GM18951 (cell line): ENCODE measurements at regions not wholly inside any gene's neighbourhood (a gene's known extent, or its start where the extent isn't known, plus 50 kb on each side); places are given as distances from the start of the nearest gene placed in this dataset.

Source experiments
- POLR2A ChIP-seq: IDR thresholded peaks from 4 replicates; pipeline ENCODE4 v1.6.1; 2011; ENCODE audit warnings: mild to moderate bottlenecking; ENCODE audit not compliant: insufficient read length, insufficient read depth; ENCODE audit errors: extremely low read depth
- in situ Hi-C: fragments of 300-500 bp; cut with MboI; formaldehyde crosslinking; loops from one replicate; pipeline ENCODE4 v1.12.0; 2022; ENCODE audit warnings: low sequenced_read_pairs, mixed read lengths, inconsistent platforms; ENCODE audit not compliant: unreplicated experiment

DNA sequence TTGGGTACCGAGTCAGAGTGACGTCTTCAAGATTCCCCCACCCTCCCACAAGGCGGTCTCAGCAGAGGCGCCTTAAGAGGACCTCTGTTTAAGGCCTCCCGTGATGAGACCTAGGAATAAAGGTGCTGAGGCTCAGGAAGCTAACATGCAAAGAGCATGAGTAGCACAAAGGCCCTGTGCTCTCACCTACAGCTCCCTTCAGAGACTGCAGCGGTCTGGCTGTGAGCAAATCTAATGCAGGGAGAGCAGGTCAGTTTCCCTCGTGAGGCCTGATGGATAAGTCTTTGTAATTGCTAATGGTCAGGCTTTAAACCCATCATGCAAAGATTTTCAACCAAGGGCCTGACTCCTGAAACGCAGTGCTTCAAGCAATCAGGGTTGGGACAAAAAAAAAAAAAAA lies 909.3 kb upstream of the GHITM start:
- TF ChIP-seq POLR2A, result no peak
- in situ Hi-C loops, result no loop called here

DNA sequence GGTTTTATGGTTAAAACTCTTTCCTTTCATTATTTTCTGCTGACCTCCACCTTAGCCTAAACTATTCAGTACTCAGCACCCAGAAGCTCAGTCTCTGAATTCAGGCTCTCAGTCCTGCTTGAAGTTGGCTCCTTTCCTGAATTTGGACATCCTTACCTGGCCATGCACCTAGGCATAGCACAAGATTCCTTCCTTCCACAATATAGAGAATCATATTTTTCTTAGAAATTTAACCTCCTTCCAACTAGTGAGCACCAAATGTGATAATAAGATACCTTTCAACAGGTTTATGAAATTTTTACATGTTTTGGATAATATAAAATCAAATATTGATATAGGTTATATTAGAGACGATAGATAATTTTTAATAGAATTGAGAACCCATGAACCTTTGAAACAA lies 905.6 kb upstream of the GHITM start:
- in situ Hi-C loops, result no loop called here
- no peak for TF ChIP-seq POLR2A

DNA sequence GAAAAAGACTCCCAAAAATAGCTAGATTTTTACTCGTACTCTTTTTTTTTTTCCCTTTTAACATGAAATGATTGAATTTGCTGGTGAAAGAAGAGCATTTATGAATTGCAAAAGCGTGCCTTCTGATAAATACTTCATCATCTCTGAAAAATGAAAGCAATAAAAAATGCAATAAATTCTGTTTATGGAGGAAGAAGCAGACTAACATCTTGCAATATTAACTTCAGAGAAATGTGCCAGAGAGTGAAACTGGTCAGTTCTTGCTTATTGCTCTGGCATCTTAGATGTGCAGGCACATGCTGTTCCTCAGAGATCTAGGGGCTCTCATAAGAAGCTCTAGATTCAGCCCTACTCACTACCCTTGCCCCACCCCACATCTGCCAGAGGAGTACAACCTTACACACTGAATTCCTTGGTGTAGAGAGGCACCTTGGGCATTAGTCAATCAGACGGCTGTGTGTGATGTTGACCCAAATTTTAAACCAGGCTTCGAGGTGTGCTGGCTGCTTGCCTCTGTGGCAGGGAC lies 891.1 kb upstream of the GHITM start:
- no peak for TF ChIP-seq POLR2A
- in situ Hi-C loops, result no loop called here

GRCh38 chr10:83250396-83250795 lies 888.9 kb upstream of the GHITM start:
- in situ Hi-C loops, result no loop called here
- TF ChIP-seq POLR2A, result no peak

- TF ChIP-seq POLR2A, result no peak
- in situ Hi-C loops, result no loop called here
Measured at GRCh38 chr10:83252169-83252568, 887.1 kb upstream of the GHITM start.

- in situ Hi-C loops, result no loop called here
Measured at GRCh38 chr10:83252596-83252995, 886.7 kb upstream of the GHITM start.

GRCh38 chr10:83253011-83253671 lies 886.2 kb upstream of the GHITM start:
- in situ Hi-C loops, result no loop called here
- TF ChIP-seq POLR2A, result no peak

More at GRCh38 chr10:83252596-83252995, 886.7 kb upstream of the GHITM start:
- TF ChIP-seq POLR2A, result no peak

GRCh38 chr10:83254698-83255097 lies 884.6 kb upstream of the GHITM start:
- no peak for TF ChIP-seq POLR2A
- in situ Hi-C loops, result no loop called here

DNA sequence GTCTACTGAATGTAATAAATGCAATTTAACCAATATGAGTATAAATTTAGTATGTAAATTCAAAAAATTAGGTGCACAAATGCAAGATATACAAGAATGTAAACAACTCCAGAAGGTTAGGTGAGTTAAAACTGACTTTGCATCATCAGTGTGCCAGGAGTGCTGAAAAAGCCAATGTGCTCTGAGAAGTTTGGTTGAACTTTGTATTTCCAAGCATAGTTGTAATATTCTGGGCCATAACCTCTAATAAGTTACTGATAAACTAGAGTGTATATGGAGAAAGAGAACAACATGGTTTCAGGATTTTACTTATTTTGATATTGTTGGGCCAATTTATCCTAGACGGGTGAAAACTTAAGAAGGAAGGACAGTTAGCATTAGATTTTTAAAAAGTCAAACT lies 876.9 kb upstream of the GHITM start:
- in situ Hi-C loops, result no loop called here
- TF ChIP-seq POLR2A, result no peak

DNA sequence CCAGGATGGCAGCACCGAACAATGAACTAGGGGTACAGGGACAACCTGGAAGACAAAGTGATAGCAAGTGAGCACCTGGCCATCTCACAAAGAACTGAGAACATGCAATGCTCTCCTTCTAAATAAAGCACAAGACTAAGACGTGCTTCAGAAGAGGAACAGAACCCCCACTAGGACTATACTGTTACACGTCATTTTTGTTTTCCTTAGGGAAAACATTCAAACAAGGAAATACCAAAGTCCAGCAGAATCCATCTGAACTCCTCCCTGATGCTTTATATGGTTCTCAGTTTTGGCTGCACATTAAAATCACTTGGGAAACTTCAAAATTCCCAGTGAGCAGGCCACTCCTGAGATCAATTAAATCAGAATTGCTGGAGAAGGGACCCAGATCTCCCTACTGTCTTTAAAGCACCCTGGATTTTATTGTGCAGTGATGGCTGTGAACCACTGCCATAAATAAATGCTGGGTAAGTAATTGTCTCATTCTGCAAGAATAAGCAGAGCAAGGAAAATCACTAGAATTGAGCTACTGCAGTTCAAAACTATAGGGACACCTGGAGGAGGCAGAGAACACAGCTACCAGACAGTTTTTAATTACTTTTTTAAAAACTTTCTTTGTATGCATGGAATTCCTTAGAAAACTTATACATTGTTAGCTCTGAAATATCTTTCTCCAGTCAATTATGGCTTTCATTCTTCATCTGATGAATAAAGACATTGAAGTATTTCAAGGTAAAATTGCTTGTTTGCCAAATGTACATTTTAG lies 866.5 kb upstream of the GHITM start:
- no peak for TF ChIP-seq POLR2A
- in situ Hi-C loops, result no loop called here

DNA sequence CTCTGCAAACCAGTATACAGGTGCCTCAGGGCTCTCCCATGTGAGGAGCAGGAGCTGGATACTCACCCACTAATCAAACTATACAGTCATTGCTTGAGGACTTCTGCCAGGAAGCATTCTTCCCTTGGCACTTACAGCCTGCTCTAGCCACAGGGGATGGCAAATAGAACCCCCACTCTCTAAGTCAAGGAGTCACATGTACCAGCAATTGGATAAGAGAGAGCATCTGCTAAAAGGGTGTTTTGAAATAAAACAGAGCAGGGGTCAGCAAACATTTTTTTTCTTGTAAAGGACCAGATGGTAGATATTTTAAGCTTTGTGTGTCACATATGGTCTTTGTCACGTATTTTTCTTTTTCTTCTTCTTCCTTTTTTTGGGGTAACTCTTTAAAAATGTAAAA lies 865.2 kb upstream of the GHITM start:
- in situ Hi-C loops, result no loop called here
- TF ChIP-seq POLR2A, result no peak

- TF ChIP-seq POLR2A, result no peak
- in situ Hi-C loops, result no loop called here
Measured at GRCh38 chr10:83276971-83277370, 862.3 kb upstream of the GHITM start.

DNA sequence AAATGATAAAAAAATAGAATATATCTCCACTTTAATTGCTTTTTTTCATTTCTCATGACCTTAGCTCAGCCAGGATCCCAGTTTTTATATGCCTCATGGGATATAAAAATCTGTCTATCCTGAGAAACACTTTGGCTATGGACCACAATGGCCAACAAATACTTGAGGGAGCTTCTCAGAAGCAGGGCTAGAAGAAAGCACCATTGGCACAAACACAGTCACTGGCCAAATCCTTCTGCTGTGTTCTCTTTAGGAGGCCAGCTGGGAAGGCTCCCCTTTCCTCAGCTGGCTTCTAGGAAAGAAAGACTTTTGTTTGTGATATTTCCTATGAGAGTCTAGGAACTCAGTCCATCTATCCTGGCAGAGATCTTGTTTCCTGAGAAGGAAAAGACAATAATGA lies 856.2 kb upstream of the GHITM start:
- no peak for TF ChIP-seq POLR2A
- in situ Hi-C loops, result no loop called here

- no peak for TF ChIP-seq POLR2A
- in situ Hi-C loops, result no loop called here
Measured at GRCh38 chr10:83287374-83287773, 851.9 kb upstream of the GHITM start.
